Adrenal gland (tissue), 9 donors: ENCODE measurements at regions not wholly inside any gene's neighbourhood (a gene's known extent, or its start where the extent isn't known, plus 50 kb on each side); places are given as distances from the start of the nearest gene placed in this dataset.

Source experiments
- DNase-seq, 7 donors: peaks; one replicate each; pipeline ENCODE4 v3.0.0-alpha.2; 2019 to 2020
- H3K27ac ChIP-seq, 5 donors: fragments of 200-600 bp; sonication (generic) in 4 of 5; 1 replicate in 3 of 5; 2 replicates in 2 of 5; pipeline versions ENCODE4 v1.5.1 to v1.8.0; 2016 to 2020; ENCODE audit warnings: mild to moderate bottlenecking in 1 of 5
- H3K27me3 ChIP-seq: fragments of 200-600 bp; 2 replicates; pipeline ENCODE4 v1.8.0; 2021
- H3K36me3 ChIP-seq, 2 donors: fragments of 200-600 bp; replicated peaks in 1 of 2; 1 replicate in 1 of 2; 2 replicates in 1 of 2; pipeline versions ENCODE4 v1.5.1 to v1.8.0; 2018 to 2022
- H3K4me1 ChIP-seq, 2 donors: fragments of 200-600 bp; replicated peaks in 1 of 2; 1 replicate in 1 of 2; 2 replicates in 1 of 2; pipeline versions ENCODE4 v1.5.1 to v1.8.0; 2018 to 2021
- H3K4me3 ChIP-seq, 4 donors: fragments of 200-600 bp; sonication (generic) in 3 of 4; one replicate each; pipeline ENCODE4 v1.5.1; 2016 to 2018
- H3K9me3 ChIP-seq, 3 donors: fragments of 200-600 bp; sonication (generic) in 1 of 3; replicated peaks in 1 of 3; 1 replicate in 2 of 3; 2 replicates in 1 of 3; pipeline versions ENCODE4 v1.5.1 to v1.8.0; 2016 to 2021
- CTCF ChIP-seq, 6 experiments: fragments of 450-650 bp in 4 of 6; fragments of 200-600 bp in 2 of 6; sonication (generic) in 1 of 6; IDR thresholded peaks; 1 replicate in 5 of 6; 2 replicates in 1 of 6; pipeline versions ENCODE4 v1.5.1 to v1.8.0; 2016 to 2021; ENCODE audit warnings: antibody characterized with exemption in 6 of 6, mild to moderate bottlenecking in 2 of 6, moderate library complexity in 1 of 6
- POLR2A ChIP-seq, 2 donors: fragments of 450-650 bp; IDR thresholded peaks; one replicate each; pipeline ENCODE4 v1.6.1; 2017; ENCODE audit warnings: antibody characterized with exemption in 2 of 2, mild to moderate bottlenecking in 2 of 2, moderate library complexity in 1 of 2
- WGBS, 4 donors: extraction: QIAGEN DNeasy Blood & Tissue Kit in 2 of 4; methylation state at CpG; one replicate each; pipeline versions ENCODE4 v1.1.5 to v1.1.7; 2013 to 2017; 5-methylcytosine and 5-hydroxymethylcytosine counted together
- intact Hi-C, 2 donors: fragments of 100-400 bp; cut with DNase I; formaldehyde crosslinking; loops; one replicate each; pipeline versions ENCODE4 v1.14.1 to v1.15.0; 2022 to 2023
- donor health status: healthy with polysubstance abuse.
- donor health status: Bipolar disorder and iron deficiency.
- donor health status: DM: yes; HTN: yes; CAD: no.
- donor health status: DM: no; HTN: no; CAD: no.
- donor health status: DM: no; HTN: no; CAD: no.

GRCh38 chr1:106952776-106953175 is 103.7 kb upstream of the PRMT6 start:
- DNase-seq, result no peak
- no peaks in the 10 kb centered on the region for H3K9me3 ChIP-seq
- H3K27me3 ChIP-seq, result no peaks in the 10 kb centered on the region
- no peak for TF ChIP-seq POLR2A (IDR thresholded peaks at IDR 0.05)
- no peak for TF ChIP-seq CTCF (IDR thresholded peaks at IDR 0.05)
- 59 to 100% (median 80%) methylated on average over 1 of the region's 1 CpG for WGBS, 4 donors
- intact Hi-C loops, result no loop called here
- no peaks in the 10 kb centered on the region for H3K4me1 ChIP-seq
- H3K27ac ChIP-seq, result no peak overlapping the region
- no peaks in the 10 kb centered on the region for H3K36me3 ChIP-seq
- H3K4me3 ChIP-seq, result no peak overlapping the region

DNA sequence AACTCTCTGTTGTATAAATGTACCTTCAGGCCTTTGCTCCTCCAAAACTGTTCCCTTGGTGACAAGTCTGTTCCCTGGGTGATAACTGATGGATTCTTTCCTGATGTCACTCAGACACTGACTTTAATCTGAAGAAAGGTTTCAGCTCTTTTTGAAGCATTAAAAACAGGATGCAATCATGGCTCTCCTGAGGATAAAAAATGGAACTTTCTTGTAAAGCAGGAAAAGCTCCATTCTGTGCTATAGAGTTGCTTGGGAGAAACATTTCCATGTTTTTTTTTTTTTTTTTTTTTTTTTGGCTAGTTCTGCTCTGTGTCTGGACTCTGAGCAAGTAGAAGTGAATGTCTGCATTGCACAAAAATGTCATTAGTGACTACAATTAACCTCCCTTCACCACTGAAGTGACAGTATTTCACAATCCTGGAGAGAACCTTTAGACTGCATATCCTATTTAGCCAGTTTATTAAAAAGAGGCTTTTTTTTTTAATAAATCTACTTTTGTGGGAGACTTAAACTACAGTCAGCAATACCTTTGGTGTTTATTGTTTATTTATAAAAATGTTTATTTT is 101.7 kb upstream of the PRMT6 start:
- intact Hi-C loops, result no loop called here
- no peak for DNase-seq
- no peaks in the 10 kb centered on the region for H3K27me3 ChIP-seq
- H3K36me3 ChIP-seq, result no peaks in the 10 kb centered on the region
- no peaks in the 10 kb centered on the region for H3K4me1 ChIP-seq
- no peak overlapping the region for H3K27ac ChIP-seq
- TF ChIP-seq POLR2A (IDR thresholded peaks at IDR 0.05), result no peak
- TF ChIP-seq CTCF (IDR thresholded peaks at IDR 0.05), result no peak
- no peak overlapping the region for H3K4me3 ChIP-seq
- H3K9me3 ChIP-seq, result no peaks in the 10 kb centered on the region

GRCh38 chr1:106956721-106957120 is 99.8 kb upstream of the PRMT6 start:
- Histone ChIP-seq H3K4me1 (no peaks in the 10 kb centered on the region), H3K27ac (no peak overlapping the region), H3K9me3 (no peaks in the 10 kb centered on the region), H3K36me3 (no peaks in the 10 kb centered on the region), H3K4me3 (no peak overlapping the region), H3K27me3 (no peaks in the 10 kb centered on the region)
- TF ChIP-seq POLR2A (IDR thresholded peaks at IDR 0.05), result no peak
- no peak for TF ChIP-seq CTCF (IDR thresholded peaks at IDR 0.05)
- WGBS, 4 donors, result 83 to 88% (median 87%) methylated on average over 1 of the region's 1 CpG
- intact Hi-C loops, result no loop called here
- no peak for DNase-seq

- Histone ChIP-seq H3K36me3 (no peaks in the 10 kb centered on the region), H3K27ac (no peak overlapping the region), H3K4me3 (no peak overlapping the region), H3K27me3 (no peaks in the 10 kb centered on the region), H3K4me1 (no peaks in the 10 kb centered on the region), H3K9me3 (no peaks in the 10 kb centered on the region)
- intact Hi-C loops, result no loop called here
- no peak for TF ChIP-seq CTCF (IDR thresholded peaks at IDR 0.05)
- no peak for TF ChIP-seq POLR2A (IDR thresholded peaks at IDR 0.05)
- DNase-seq, result no peak
- 51 to 84% (median 79%) methylated on average over 3 of the region's 3 CpGs for WGBS, 4 donors
Observed at GRCh38 chr1:106957795-106958194, 98.7 kb upstream of the PRMT6 start.
